GM19455 (cell line): ENCODE measurements at regions not wholly inside any gene's neighbourhood (a gene's known extent, or its start where the extent isn't known, plus 50 kb on each side); places are given as distances from the start of the nearest gene placed in this dataset.
"Not testable (repeated sequence)": the region's sequence is repeated elsewhere in the genome, so short reads cannot be mapped to it uniquely, and the experiment has no call there.

Source experiments
- ATAC-seq: cut with Tn5 transposase; IDR thresholded peaks from one replicate; pipeline ENCODE4 v1.9.1; 2021; ENCODE audit not compliant: unreplicated experiment

GRCh38 chr7:49645296-49645695 lies 128.1 kb upstream of the VWC2 start:
- ATAC-seq, result no peak

- no peak for ATAC-seq
Observed at GRCh38 chr7:49660170-49660783, 113.2 kb upstream of the VWC2 start.

- no peak for ATAC-seq
Observed at GRCh38 chr7:49660976-49661375, 112.5 kb upstream of the VWC2 start.

GRCh38 chr7:49665963-49666362 lies 107.5 kb upstream of the VWC2 start:
- not testable (repeated sequence) for ATAC-seq

- no peak for ATAC-seq
Observed at GRCh38 chr7:49666764-49667163, 106.7 kb upstream of the VWC2 start.

GRCh38 chr7:49669285-49669684 lies 104.2 kb upstream of the VWC2 start:
- ATAC-seq, result no peak

- ATAC-seq, result no peak
Observed at GRCh38 chr7:49669692-49670260, 103.7 kb upstream of the VWC2 start.

GRCh38 chr7:49670991-49671390 lies 102.4 kb upstream of the VWC2 start:
- ATAC-seq, result no peak

GRCh38 chr7:49692516-49692915 lies 80.9 kb upstream of the VWC2 start:
- ATAC-seq, result no peak

GRCh38 chr7:49695971-49696370 lies 77.5 kb upstream of the VWC2 start:
- ATAC-seq, result no peak

GRCh38 chr7:49700841-49701240 lies 72.6 kb upstream of the VWC2 start:
- no peak for ATAC-seq

GRCh38 chr7:49702099-49702498 lies 71.3 kb upstream of the VWC2 start:
- ATAC-seq, result no peak

GRCh38 chr7:49703337-49703736 lies 70.1 kb upstream of the VWC2 start:
- ATAC-seq, result no peak

- no peak for ATAC-seq
Observed at GRCh38 chr7:49703881-49704280, 69.6 kb upstream of the VWC2 start.

- ATAC-seq, result no peak
Observed at GRCh38 chr7:49706106-49706505, 67.3 kb upstream of the VWC2 start.

GRCh38 chr7:49707891-49708290 lies 65.5 kb upstream of the VWC2 start:
- no peak for ATAC-seq

GRCh38 chr7:49708590-49708989 lies 64.8 kb upstream of the VWC2 start:
- ATAC-seq, result no peak

- ATAC-seq, result not testable (repeated sequence)
Observed at GRCh38 chr7:49711072-49711723, 62.2 kb upstream of the VWC2 start.

GRCh38 chr7:49714182-49714581 lies 59.3 kb upstream of the VWC2 start:
- ATAC-seq, result no peak

- no peak for ATAC-seq
Observed at GRCh38 chr7:49715486-49715885, 58.0 kb upstream of the VWC2 start.

GRCh38 chr7:49717547-49717946 lies 55.9 kb upstream of the VWC2 start:
- ATAC-seq, result no peak

GRCh38 chr7:49718760-49719159 lies 54.7 kb upstream of the VWC2 start:
- no peak for ATAC-seq

- no peak for ATAC-seq
Observed at GRCh38 chr7:49721441-49721840, 52.0 kb upstream of the VWC2 start.
